GM12878 (cell line): ENCODE measurements at regions not wholly inside any gene's neighbourhood (a gene's known extent, or its start where the extent isn't known, plus 50 kb on each side); places are given as distances from the start of the nearest gene placed in this dataset.

Experiments
- ATAC-seq: fragments of 200-7000 bp; cut with Tn5 transposase; 3 replicates; pipeline ENCODE4 v1.9.1; 2020; ENCODE audit warnings: mild to moderate bottlenecking, moderate library complexity
- BruUV-seq: library from RNA; stranded (reverse); fragments of 400-500 nt; replicated peaks from 2 replicates; lab custom pipeline; 2021; lab: Mats Ljungman, UMichigan
- CTCF ChIA-PET: fragments of 300-600 bp; sonication (Branson Sonifier 250); formaldehyde crosslinking; extraction: SDS; loops from one replicate; lab custom pipeline; 2021; ENCODE audit warnings: inconsistent platforms; lab: Yijun Ruan, JAX
- POLR2A ChIA-PET: fragments of 350-600 bp; formaldehyde crosslinking; extraction: SDS; loops from one replicate; lab custom pipeline; 2021; ENCODE audit warnings: inconsistent platforms; lab: Charles Lee
- RAD21 ChIA-PET: fragments of 300-600 bp; sonication (Branson Sonifier 250); formaldehyde crosslinking; loops from one replicate; lab custom pipeline; 2023; ENCODE audit warnings: antibody characterized with exemption; ENCODE audit not compliant: unreplicated experiment; lab: Charles Lee
- SMC1A ChIA-PET: fragments of 300-600 bp; sonication (Branson Sonifier 250); formaldehyde crosslinking; loops from one replicate; lab custom pipeline; 2023; ENCODE audit not compliant: unreplicated experiment, uncharacterized antibody; lab: Charles Lee
- DNase-seq: peaks from one replicate; pipeline ENCODE4 v3.0.0-alpha.2; 2011; ENCODE audit warnings: low read depth, low spot score
- FAIRE-seq: peaks from 3 replicates; lab custom pipeline; 2011; peaks lifted over from hg19 to GRCh38; lab: Jason Lieb, UNC
- H2AFZ ChIP-seq: 2 replicates; pipeline ENCODE4 v1.6.0; 2011; ENCODE audit warnings: low read depth, low read length, control low read depth; ENCODE audit not compliant: control insufficient read depth
- H3K27ac ChIP-seq: 2 replicates; pipeline ENCODE4 v1.5.1; 2011; ENCODE audit warnings: control low read depth; ENCODE audit not compliant: control insufficient read depth, insufficient read depth
- H3K27me3 ChIP-seq, 2 experiments: replicated peaks in 1 of 2; 2 replicates each; pipeline versions ENCODE4 v1.6.0 to v1.6.1; 2011; ENCODE audit warnings: low read length in 1 of 2; ENCODE audit not compliant: control insufficient read depth in 2 of 2, insufficient read depth in 2 of 2
- H3K36me3 ChIP-seq, 2 experiments: 2 replicates each; pipeline ENCODE4 v1.5.1; 2011; ENCODE audit warnings: low read length in 1 of 2; ENCODE audit not compliant: control insufficient read depth in 2 of 2, insufficient read depth in 2 of 2
- H3K4me1 ChIP-seq: 2 replicates; pipeline ENCODE4 v1.6.1; 2011; ENCODE audit warnings: mild to moderate bottlenecking, low read length, moderate library complexity, mixed read lengths; ENCODE audit not compliant: control insufficient read depth, insufficient read depth
- H3K4me2 ChIP-seq: 2 replicates; pipeline ENCODE4 v1.6.0; 2011; ENCODE audit warnings: control low read depth; ENCODE audit not compliant: control insufficient read depth, insufficient read depth
- H3K4me3 ChIP-seq: fragments of 200-600 bp; sonication (generic); 2 replicates; pipeline ENCODE4 v1.5.1; 2016
- H3K79me2 ChIP-seq: 2 replicates; pipeline ENCODE4 v1.6.0; 2011; ENCODE audit warnings: low read length; ENCODE audit not compliant: control insufficient read depth, insufficient read depth
- H3K9ac ChIP-seq: 2 replicates; pipeline ENCODE4 v1.8.0; 2011; ENCODE audit warnings: low read length, control low read depth, mixed read lengths; ENCODE audit not compliant: control insufficient read depth, insufficient read depth
- H3K9me3 ChIP-seq: replicated peaks from 3 replicates; pipeline ENCODE4 v1.5.1; 2011; ENCODE audit warnings: mild to moderate bottlenecking, low read length; ENCODE audit not compliant: control insufficient read depth, insufficient read depth
- H4K20me1 ChIP-seq: 2 replicates; pipeline ENCODE4 v1.6.0; 2011; ENCODE audit not compliant: control insufficient read depth, insufficient read depth
- BCL11A ChIP-seq: IDR thresholded peaks from 2 replicates; pipeline ENCODE4 v1.6.1; 2011; ENCODE audit warnings: low read depth, low read length
- DPF2 ChIP-seq: fragments of 450-650 bp; IDR thresholded peaks from 2 replicates; pipeline ENCODE4 v1.6.1; 2017; ENCODE audit warnings: mild to moderate bottlenecking
- ESRRA ChIP-seq: IDR thresholded peaks from 2 replicates; pipeline ENCODE4 v1.6.1; 2012; ENCODE audit warnings: mild to moderate bottlenecking, low read length, improper control_type of control experiment
- ETV6 ChIP-seq, 2 experiments: fragments of 450-650 bp in 1 of 2; IDR thresholded peaks in 1 of 2; conservative IDR thresholded peaks in 1 of 2; 2 replicates each; pipeline ENCODE4 v1.6.1; 2014; ENCODE audit warnings: antibody characterized with exemption in 1 of 2, borderline replicate concordance in 1 of 2, low read depth in 1 of 2, mild to moderate bottlenecking in 1 of 2, moderate library complexity in 1 of 2
- MEF2A ChIP-seq: IDR thresholded peaks from 2 replicates; pipeline ENCODE4 v1.6.1; 2011; ENCODE audit warnings: low read depth, mild to moderate bottlenecking, low read length, moderate library complexity; ENCODE audit not compliant: insufficient read depth
- POLR2AphosphoS5 ChIP-seq: IDR thresholded peaks from 2 replicates; pipeline ENCODE4 v1.6.1; 2011; ENCODE audit warnings: mild to moderate bottlenecking, low read length, inconsistent platforms
- SREBF2 ChIP-seq: IDR thresholded peaks from 2 replicates; pipeline ENCODE4 v1.6.1; 2012; ENCODE audit warnings: mild to moderate bottlenecking, low read length
- ZBTB40 ChIP-seq: fragments of 450-650 bp; IDR thresholded peaks from 2 replicates; pipeline ENCODE4 v1.6.1; 2016; ENCODE audit warnings: mild to moderate bottlenecking, moderate library complexity, borderline replicate concordance
- ZNF687 ChIP-seq: fragments of 450-650 bp; IDR thresholded peaks from 2 replicates; pipeline ENCODE4 v1.6.1; 2017; ENCODE audit warnings: mild to moderate bottlenecking, moderate library complexity
- WGBS: methylation state at CpG from one replicate; pipeline ENCODE4 v1.1.6; 2016; ENCODE audit warnings: low lambda C conversion rate; ENCODE audit not compliant: insufficient replicate concordance, insufficient coverage; ENCODE audit errors: missing lambda C conversion rate; 5-methylcytosine and 5-hydroxymethylcytosine counted together
- in situ Hi-C: fragments of 300-500 bp; cut with MboI; formaldehyde crosslinking; loops from 9 replicates; pipeline ENCODE4 v1.14.3; 2018; ENCODE audit warnings: mixed read lengths
- intact Hi-C: fragments of 100-400 bp; cut with micrococcal nuclease; formaldehyde crosslinking; loops from one replicate; pipeline ENCODE4 v1.14.2; 2022; ENCODE audit not compliant: unreplicated experiment

GRCh38 chr13:106296723-106297122, 238.7 kb downstream of the EFNB2 start (continued):
- TF ChIP-seq ZNF687 (no peak), ZBTB40 (no peak), MEF2A (no peak), DPF2 (no peak)

GRCh38 chr13:106295971-106296370, 239.5 kb downstream of the EFNB2 start:
- BruUV-seq = no TSS peak
- Histone ChIP-seq H3K36me3 (no peaks in the 10 kb centered on the region), H4K20me1 (no peaks in the 10 kb centered on the region), H3K9me3 (no peaks in the 10 kb centered on the region), H3K4me3 (no peak overlapping the region), H2AFZ (no peak overlapping the region), H3K27ac (no peak overlapping the region), H3K79me2 (no peaks in the 10 kb centered on the region), H3K4me2 (no peak overlapping the region), H3K9ac (no peak overlapping the region), H3K27me3 (no peaks in the 10 kb centered on the region), H3K4me1 (no peaks in the 10 kb centered on the region)
- ATAC-seq (no peak), DNase-seq (no peak), FAIRE-seq (no peak)
- ChIA-PET SMC1A (no interaction called here), POLR2A (no interaction called here), CTCF (no interaction called here), RAD21 (no interaction called here)
- no peak for TF ChIP-seq POLR2AphosphoS5
- no peak for TF ChIP-seq ETV6 (conservative IDR thresholded peaks at IDR 0.05 in 1 of 2, IDR thresholded peaks at IDR 0.05 in 1 of 2; ENCODE audit: borderline replicate concordance in 1 of 2, low read depth in 1 of 2)
- no peak for TF ChIP-seq BCL11A
- TF ChIP-seq SREBF2 = no peak
- TF ChIP-seq ESRRA = no peak
- WGBS = 47% methylated on average over 7 of the region's 7 CpGs
- in situ Hi-C loops (no loop called here), intact Hi-C loops (no loop called here)
